Activated T-cell treated with anti-CD3 and anti-CD28 coated beads, Interleukin-2, amount 50 U/mL, for 1 hour (primary cell): ENCODE measurements at regions not wholly inside any gene's neighbourhood (a gene's known extent, or its start where the extent isn't known, plus 50 kb on each side); places are given as distances from the start of the nearest gene placed in this dataset.

Experiments
- DNase-seq: peaks from one replicate; pipeline ENCODE4 v3.0.0-alpha.2; 2020

DNA sequence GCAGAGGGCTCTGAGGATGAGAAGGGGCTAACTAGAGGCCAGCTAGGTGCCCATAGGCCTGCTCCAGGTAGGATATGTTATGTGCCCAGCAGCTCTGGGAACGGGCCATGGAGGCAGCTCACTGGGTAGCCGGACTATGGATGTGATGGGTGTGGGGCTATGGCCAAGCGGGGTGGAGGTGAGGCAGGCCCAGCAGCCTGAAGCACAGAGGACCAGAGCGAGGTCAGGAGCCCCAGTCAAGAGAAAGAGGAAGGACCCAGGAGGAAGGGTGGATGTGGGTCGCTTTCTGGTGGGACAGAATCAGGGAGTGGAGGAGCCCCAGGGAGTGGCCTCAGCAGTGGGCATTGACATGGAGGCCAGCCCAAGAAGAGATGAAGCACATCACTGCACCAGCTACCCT is 117.9 kb upstream of the MLN start:
- DNase-seq, result no peak

GRCh38 chr6:33918175-33918695 is 114.4 kb upstream of the MLN start:
- no peak for DNase-seq

DNA sequence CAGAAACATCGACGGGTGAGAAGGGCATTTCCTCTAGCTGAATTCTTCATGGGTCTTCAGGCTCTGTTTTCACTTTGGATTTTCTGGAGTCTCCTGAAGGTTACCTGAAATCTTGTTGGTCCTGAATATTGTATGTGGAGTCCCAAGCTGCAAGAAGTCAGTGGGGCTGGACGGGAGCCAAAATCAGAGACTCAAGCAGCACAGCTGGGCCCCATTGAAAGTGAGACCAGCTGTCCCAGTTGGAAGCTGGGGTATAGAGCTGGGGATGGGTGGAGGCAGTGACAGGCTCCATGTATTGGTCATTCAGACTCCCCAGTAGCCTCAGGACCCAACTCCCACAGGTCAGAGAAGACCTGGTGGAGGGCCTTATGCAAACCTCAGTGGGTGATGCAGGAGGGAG is 111.3 kb upstream of the MLN start:
- DNase-seq, result no peak

DNA sequence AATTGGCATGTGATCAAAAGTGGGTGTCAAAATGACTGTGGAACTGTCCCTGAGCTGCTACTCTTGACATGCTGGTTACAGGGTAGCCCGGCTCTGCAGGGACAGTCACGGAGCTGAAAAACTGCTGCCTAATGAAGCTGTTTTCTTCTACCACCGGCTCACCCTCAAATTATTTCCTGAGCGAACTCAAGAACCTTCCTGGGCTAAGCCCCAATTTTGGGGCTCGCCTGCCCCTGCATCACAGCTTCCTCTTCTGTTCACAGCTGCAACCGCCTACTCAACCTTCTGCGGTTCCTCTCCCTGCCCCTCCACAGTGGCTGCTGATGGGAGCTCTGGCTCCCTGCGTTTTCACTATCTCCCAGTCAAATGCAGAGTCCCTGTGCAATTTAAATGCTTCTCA is 110.8 kb upstream of the MLN start:
- DNase-seq, result peak; percentile 55

- no peak for DNase-seq
Observed at GRCh38 chr6:33912195-33912594, 108.4 kb upstream of the MLN start.

- no peak for DNase-seq
Observed at GRCh38 chr6:33911488-33911887, 107.7 kb upstream of the MLN start.

DNA sequence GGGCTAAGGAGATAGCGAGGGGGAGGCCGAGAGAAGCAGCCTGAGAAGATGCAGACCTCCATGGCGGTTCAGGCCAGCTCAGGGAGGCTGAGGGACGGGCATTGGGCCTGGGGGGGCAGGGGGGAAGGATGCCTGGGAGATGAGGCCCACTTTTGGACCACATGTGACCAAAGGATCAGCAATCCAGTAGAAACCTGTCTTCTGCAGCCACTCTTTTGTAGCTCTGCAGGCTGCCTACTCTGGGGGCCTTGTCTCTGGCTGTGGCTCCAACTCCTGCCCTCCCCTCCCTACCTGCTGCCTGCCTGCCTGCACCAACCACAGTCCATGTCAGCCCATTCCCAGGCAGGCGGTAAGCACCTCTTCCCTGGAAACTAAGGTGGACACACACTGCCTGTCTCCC is 106.8 kb upstream of the MLN start:
- DNase-seq, result no peak

DNA sequence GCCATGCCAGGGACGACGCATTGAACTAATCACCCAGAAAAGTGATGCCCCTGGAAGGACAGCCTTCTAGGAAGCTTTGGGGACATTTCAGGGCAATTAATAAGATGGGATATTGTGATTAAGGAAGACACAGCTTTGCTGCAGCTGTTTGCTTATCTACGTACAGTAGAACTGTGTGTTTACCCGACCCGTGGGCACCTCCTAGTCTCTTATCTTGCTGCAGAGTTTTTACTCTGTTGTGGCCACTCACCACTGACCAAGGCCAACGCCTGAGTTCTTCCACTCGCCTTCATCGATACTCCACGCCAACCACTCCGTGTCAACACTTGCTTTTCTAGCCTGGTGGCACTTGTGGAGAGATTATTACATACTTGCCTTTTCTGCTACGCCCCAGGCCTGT is 105.9 kb upstream of the MLN start:
- DNase-seq, result no peak

DNA sequence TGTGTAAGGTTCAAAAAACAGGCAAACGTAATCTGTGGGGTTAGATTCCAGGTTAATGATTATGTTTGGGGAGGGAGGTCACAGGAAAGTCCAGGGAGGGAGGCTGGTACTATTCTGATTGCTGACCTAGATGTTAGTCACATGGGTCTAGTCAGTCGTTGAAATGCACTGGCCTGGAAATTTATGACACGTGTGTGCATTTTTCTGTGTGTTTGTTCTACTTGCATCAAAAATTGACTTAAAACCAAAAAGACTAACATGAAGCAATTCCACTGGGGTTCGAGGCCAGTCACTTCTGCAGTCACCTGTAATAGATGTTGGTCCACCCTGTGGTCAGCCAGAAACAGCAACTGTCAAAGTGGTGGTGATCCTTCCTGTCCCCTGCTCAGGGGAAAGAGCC is 104.2 kb upstream of the MLN start:
- no peak for DNase-seq

DNA sequence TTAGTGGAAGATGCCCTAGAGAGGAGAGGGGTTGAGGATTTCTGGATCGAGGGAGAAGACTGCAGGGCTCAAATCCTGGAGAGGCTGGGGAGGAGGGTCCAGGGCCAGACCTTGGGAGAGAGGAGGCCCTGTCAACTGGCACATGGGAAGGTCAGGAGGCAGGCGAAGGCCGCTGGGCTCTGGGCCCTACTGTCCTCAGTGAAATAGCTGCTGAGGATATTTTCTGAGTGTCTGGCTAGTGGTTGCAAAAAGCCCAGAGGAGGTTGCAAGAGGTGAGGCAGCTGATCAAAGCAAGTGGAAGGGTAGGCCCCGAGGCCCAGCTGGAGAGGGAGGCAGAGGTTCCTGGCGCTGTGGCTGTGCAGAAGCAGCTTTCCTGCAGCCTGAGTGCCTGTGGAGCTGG is 103.4 kb upstream of the MLN start:
- DNase-seq, result no peak

DNA sequence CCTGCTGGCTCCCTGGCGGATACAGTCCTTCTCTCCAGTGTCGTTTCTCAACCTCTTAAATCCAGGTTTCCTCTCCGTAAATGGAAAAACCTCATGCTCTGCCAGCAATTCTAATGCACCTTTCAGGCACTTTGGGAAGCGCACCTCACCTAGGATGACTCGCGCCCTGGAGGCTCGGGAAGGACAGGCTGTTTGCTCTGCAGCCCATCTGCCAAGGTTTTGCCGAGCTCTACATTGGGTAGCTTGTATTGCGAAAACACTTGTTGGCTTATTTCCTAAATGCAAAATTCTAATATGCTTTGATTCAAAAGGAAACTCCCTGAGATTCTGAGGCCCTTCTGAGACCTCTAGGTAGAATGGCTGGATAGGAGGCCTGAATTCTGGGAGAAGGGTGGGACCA is 102.6 kb upstream of the MLN start:
- no peak for DNase-seq

- DNase-seq, result peak; percentile 53
Observed at GRCh38 chr6:33905071-33905609, 101.3 kb upstream of the MLN start.

- no peak for DNase-seq
Observed at GRCh38 chr6:33904747-33905065, 100.9 kb upstream of the MLN start.

GRCh38 chr6:33904050-33904746 is 100.4 kb upstream of the MLN start:
- peak; percentile 75 for DNase-seq

DNA sequence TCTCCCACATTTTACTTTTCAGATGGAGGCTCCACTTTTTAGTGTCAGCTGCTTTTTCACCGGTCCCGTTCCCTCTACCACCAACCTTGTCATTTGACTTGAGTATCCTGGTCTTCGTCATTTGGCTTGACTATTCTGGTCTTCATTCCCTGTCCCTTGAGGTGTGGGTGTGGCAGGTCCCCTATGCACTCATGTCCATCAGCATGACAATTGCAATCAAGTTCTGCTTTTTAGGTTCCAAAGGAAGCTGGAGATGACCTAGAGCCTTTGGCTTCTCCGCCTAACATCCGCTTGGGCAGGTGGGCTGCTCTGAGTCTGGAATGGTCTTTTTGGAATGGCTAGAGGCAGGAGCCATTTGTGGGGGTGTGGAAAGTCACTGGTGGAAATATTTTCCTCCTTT is 99.8 kb upstream of the MLN start:
- DNase-seq, result no peak

GRCh38 chr6:33902457-33902853 is 98.7 kb upstream of the MLN start:
- no peak for DNase-seq

GRCh38 chr6:33901822-33902456 is 98.1 kb upstream of the MLN start:
- no peak for DNase-seq

DNA sequence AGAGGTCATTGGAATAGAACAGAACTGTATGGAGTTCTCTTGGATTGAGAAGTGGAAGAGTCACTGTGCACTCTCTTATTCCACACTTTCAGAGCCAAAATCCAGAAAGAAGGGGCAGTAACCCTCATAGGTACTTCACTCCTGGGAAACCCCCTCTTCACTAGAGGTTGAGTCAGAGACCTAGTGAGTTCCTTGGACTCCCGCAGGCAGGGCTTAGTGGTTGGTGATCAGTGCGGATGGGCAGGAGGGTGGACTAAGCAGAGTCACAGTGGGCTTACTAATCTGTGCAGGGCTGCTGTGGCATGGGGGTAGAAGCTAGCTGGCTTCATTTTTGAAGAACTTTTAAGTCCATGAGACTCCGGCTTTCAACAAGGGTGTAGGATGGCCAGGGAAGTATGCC is 95.0 kb upstream of the MLN start:
- DNase-seq, result no peak

GRCh38 chr6:33897189-33897780 is 93.5 kb upstream of the MLN start:
- no peak for DNase-seq

GRCh38 chr6:33896391-33897188 is 92.8 kb upstream of the MLN start:
- DNase-seq, result no peak

- DNase-seq, result no peak
Observed at GRCh38 chr6:33895988-33896387, 92.2 kb upstream of the MLN start.

DNA sequence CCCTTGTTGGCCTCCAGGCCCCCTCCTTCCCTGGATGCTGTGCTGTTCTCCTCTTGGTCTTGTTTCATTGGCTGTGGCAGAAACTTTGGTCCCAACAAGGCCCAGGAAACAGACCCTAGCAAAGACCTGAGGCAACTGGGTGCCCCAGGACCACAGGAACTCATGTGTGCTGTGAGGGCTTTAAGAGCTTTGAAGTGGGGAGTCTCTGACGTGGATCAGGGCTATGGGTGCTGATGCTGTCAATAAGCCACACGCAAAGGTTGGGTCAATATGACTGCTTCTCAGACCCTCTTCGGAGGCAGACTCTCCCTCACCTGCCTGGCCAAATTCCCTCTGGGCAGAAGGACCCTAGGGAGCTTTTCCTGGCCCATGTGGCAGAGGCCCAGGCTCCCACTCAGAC is 91.5 kb upstream of the MLN start:
- no peak for DNase-seq

GRCh38 chr6:33894438-33894837 is 90.6 kb upstream of the MLN start:
- DNase-seq, result no peak
